PC-9 (cell line): ENCODE measurements at regions not wholly inside any gene's neighbourhood (a gene's known extent, or its start where the extent isn't known, plus 50 kb on each side); places are given as distances from the start of the nearest gene placed in this dataset.

ENCODE experiments used
- BruUV-seq: library from RNA; stranded (reverse); fragments of 400-500 nt; replicated peaks from 2 replicates; lab custom pipeline; 2021; lab: Mats Ljungman, UMichigan
- CTCF ChIA-PET: fragments of 300-600 bp; sonication (Branson Sonifier 250); formaldehyde crosslinking; loops from one replicate; lab custom pipeline; 2022; ENCODE audit warnings: antibody characterized with exemption; lab: Charles Lee
- POLR2A ChIA-PET: fragments of 300-600 bp; sonication (Branson Sonifier 250); formaldehyde crosslinking; loops from one replicate; lab custom pipeline; 2022; ENCODE audit warnings: antibody characterized with exemption; ENCODE audit not compliant: unreplicated experiment; lab: Charles Lee
- DNase-seq, 2 experiments: peaks; one replicate each; pipeline versions ENCODE4 v3.0.0 to v3.0.0-alpha.2; 2015 to 2022; ENCODE audit warnings: mixed read lengths in 1 of 2
- H2AFZ ChIP-seq: fragments of 200-600 bp; sonication (generic); 2 replicates; pipeline ENCODE4 v1.8.1; 2017; ENCODE audit warnings: antibody characterized with exemption
- H3F3A ChIP-seq: fragments of 200-600 bp; sonication (generic); 2 replicates; pipeline ENCODE4 v1.8.1; 2017; ENCODE audit warnings: antibody characterized with exemption, mild to moderate bottlenecking, low read depth; ENCODE audit not compliant: insufficient read depth
- H3K27ac ChIP-seq: fragments of 200-600 bp; sonication (generic); 2 replicates; pipeline ENCODE4 v1.6.1; 2016; ENCODE audit warnings: mixed run types
- H3K27me3 ChIP-seq: fragments of 200-600 bp; sonication (generic); 2 replicates; pipeline ENCODE4 v1.6.1; 2016; ENCODE audit warnings: low read depth, mixed run types; ENCODE audit not compliant: insufficient read depth
- H3K36me3 ChIP-seq: fragments of 200-600 bp; sonication (generic); 2 replicates; pipeline ENCODE4 v1.6.1; 2016; ENCODE audit warnings: low read depth, mixed run types
- H3K4me1 ChIP-seq: fragments of 200-600 bp; sonication (generic); replicated peaks from 2 replicates; pipeline ENCODE4 v1.6.1; 2016; ENCODE audit warnings: mixed run types; ENCODE audit not compliant: insufficient read depth
- H3K4me2 ChIP-seq: fragments of 200-600 bp; sonication (generic); 2 replicates; pipeline ENCODE4 v1.6.1; 2017; ENCODE audit warnings: mixed run types
- H3K4me3 ChIP-seq: fragments of 200-600 bp; sonication (generic); 2 replicates; pipeline ENCODE4 v1.6.1; 2016; ENCODE audit warnings: mixed run types
- H3K79me2 ChIP-seq: fragments of 200-600 bp; sonication (generic); 2 replicates; pipeline ENCODE4 v1.6.1; 2017; ENCODE audit warnings: low read depth, mixed run types
- H3K9me2 ChIP-seq: fragments of 200-600 bp; sonication (generic); 2 replicates; pipeline ENCODE4 v1.8.1; 2017; ENCODE audit warnings: mild to moderate bottlenecking; ENCODE audit not compliant: insufficient read depth
- H3K9me3 ChIP-seq: fragments of 200-600 bp; sonication (generic); 2 replicates; pipeline ENCODE4 v1.8.1; 2016; ENCODE audit warnings: low read depth; ENCODE audit not compliant: insufficient read depth
- H4K20me1 ChIP-seq: fragments of 200-600 bp; sonication (generic); 2 replicates; pipeline ENCODE4 v1.8.1; 2017; ENCODE audit not compliant: insufficient read depth
- EZH2 ChIP-seq: fragments of 200-600 bp; sonication (generic); IDR thresholded peaks from 2 replicates; pipeline ENCODE4 v1.8.0; 2017; ENCODE audit warnings: antibody characterized with exemption, low read depth
- intact Hi-C: fragments of 100-400 bp; cut with micrococcal nuclease; formaldehyde crosslinking; loops from one replicate; pipeline ENCODE4 v1.10.0; 2022; ENCODE audit not compliant: unreplicated experiment
- TF ChIP-seq, protein P1 (sequence below): fragments of 200-600 bp; sonication (generic); conservative IDR thresholded peaks from 2 replicates; pipeline ENCODE4 v1.6.1; 2017; ENCODE audit warnings: mixed run types, antibody characterized with exemption, mild to moderate bottlenecking, moderate library complexity

DNA sequence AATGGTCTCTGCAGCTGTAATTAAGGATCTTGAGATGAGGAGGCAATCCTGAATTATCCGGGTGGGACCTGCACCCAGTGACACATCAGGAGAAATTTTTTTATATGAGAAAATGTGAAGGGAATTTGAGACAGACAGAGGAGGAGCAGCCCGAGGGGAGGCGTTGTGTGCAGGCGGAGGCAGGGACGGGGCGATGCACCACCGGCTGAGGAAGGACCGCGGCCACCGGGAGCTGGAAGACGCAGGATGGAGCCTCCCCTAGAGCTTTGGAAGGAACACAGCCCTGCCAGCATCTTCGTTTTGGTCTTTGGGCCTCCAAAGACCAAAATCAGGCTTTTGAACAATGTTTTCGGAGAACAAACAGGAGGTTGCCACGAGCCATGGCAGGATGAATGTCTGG is 85.0 kb upstream of the ADRA2C start:
- Histone ChIP-seq H2AFZ (no peak overlapping the region), H3K9me3 (no peaks in the 10 kb centered on the region), H3F3A (no peaks in the 10 kb centered on the region), H3K36me3 (no peaks in the 10 kb centered on the region), H3K4me3 (no peak overlapping the region), H3K9me2 (no peaks in the 10 kb centered on the region), H3K4me1 (no peaks in the 10 kb centered on the region), H3K27ac (no peak overlapping the region), H3K79me2 (no peaks in the 10 kb centered on the region), H3K27me3 (peaks cover 78% of the 10 kb centered on the region), H4K20me1 (no peaks in the 10 kb centered on the region), H3K4me2 (no peak overlapping the region)
- no peak for TF ChIP-seq EZH2
- TF ChIP-seq, protein P1, sequence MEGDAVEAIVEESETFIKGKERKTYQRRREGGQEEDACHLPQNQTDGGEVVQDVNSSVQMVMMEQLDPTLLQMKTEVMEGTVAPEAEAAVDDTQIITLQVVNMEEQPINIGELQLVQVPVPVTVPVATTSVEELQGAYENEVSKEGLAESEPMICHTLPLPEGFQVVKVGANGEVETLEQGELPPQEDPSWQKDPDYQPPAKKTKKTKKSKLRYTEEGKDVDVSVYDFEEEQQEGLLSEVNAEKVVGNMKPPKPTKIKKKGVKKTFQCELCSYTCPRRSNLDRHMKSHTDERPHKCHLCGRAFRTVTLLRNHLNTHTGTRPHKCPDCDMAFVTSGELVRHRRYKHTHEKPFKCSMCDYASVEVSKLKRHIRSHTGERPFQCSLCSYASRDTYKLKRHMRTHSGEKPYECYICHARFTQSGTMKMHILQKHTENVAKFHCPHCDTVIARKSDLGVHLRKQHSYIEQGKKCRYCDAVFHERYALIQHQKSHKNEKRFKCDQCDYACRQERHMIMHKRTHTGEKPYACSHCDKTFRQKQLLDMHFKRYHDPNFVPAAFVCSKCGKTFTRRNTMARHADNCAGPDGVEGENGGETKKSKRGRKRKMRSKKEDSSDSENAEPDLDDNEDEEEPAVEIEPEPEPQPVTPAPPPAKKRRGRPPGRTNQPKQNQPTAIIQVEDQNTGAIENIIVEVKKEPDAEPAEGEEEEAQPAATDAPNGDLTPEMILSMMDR: no peak
- DNase-seq: no peak
- intact Hi-C loops: no loop called here
- no TSS peak for BruUV-seq
- ChIA-PET POLR2A (no interaction called here), CTCF (no interaction called here)

DNA sequence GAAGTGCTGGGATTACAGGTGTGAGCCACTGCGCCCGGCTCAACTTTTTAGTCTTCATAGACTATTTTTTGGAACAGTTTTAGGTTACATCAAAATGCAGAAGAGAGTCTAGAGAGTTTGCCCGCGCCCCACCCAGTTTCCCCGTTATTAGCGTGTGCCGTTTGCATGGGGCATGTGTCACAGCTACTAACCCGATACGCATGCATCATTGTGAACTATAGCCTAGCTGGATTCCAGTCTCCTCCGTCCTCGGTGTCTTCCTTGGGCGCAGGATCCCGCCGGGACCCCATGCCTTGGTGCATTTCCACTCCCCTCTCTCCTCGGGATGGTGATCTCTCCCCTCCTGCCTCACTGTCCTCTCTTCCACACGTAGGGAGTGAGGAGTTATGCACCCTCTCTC is 85.5 kb upstream of the ADRA2C start:
- Histone ChIP-seq H3K9me3 (no peaks in the 10 kb centered on the region), H4K20me1 (no peaks in the 10 kb centered on the region), H3K27me3 (peaks cover 77% of the 10 kb centered on the region), H2AFZ (no peak overlapping the region), H3K36me3 (no peaks in the 10 kb centered on the region), H3K4me2 (no peak overlapping the region), H3K4me3 (no peak overlapping the region), H3K27ac (no peak overlapping the region), H3F3A (no peaks in the 10 kb centered on the region), H3K4me1 (no peaks in the 10 kb centered on the region), H3K79me2 (no peaks in the 10 kb centered on the region), H3K9me2 (no peaks in the 10 kb centered on the region)
- TF ChIP-seq EZH2: no peak
- TF ChIP-seq, protein P1: no peak
- no peak for DNase-seq
- ChIA-PET POLR2A (no interaction called here), CTCF (no interaction called here)
- intact Hi-C loops: no loop called here
- BruUV-seq: no TSS peak

DNA sequence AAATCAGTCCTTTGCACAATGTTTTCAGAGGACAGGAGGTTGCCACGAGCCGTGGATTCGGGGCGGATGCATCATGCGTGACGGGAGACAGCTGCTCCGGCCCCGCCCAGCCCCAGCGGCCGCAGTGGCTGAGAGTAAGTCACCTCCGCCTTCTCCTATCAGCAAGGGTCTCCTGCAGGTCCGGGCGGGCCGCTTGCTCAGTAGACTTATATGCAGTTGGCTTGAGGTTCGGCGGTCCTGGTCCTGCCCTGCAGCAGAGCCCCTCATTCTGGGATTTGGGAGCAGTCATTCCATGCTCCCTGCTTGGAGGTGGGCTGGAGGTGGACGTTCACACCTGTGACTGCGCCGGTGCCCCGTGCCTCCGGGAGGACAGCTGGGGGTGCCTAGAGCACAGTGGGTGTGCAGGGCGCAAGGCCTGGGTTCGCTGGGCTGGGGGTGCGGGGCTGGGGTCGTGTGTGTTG is 86.3 kb upstream of the ADRA2C start:
- Histone ChIP-seq H3K4me1 (no peaks in the 10 kb centered on the region), H3K4me2 (no peak overlapping the region), H3K27ac (no peak overlapping the region), H3K79me2 (no peaks in the 10 kb centered on the region), H3K9me3 (no peaks in the 10 kb centered on the region), H3K27me3 (peaks cover 76% of the 10 kb centered on the region), H3F3A (no peaks in the 10 kb centered on the region), H3K36me3 (no peaks in the 10 kb centered on the region), H3K9me2 (no peaks in the 10 kb centered on the region), H4K20me1 (no peaks in the 10 kb centered on the region), H3K4me3 (no peak overlapping the region), H2AFZ (no peak overlapping the region)
- ChIA-PET POLR2A (no interaction called here), CTCF (no interaction called here)
- no TSS peak for BruUV-seq
- no peak for DNase-seq
- intact Hi-C loops: no loop called here
- TF ChIP-seq, protein P1: no peak
